IPS DF 6.9 (cell line): ENCODE measurements at regions not wholly inside any gene's neighbourhood (a gene's known extent, or its start where the extent isn't known, plus 50 kb on each side); places are given as distances from the start of the nearest gene placed in this dataset.

Source experiments
- DNase-seq: peaks from one replicate; pipeline ENCODE4 v3.0.0-alpha.2; 2013; ENCODE audit warnings: low read depth, low spot score
- H3K27ac ChIP-seq: one replicate; pipeline ENCODE4 v1.5.1; 2013; ENCODE audit warnings: low read length, control low read depth
- H3K27me3 ChIP-seq: 2 replicates; pipeline ENCODE4 v1.6.1; 2013; ENCODE audit warnings: mild to moderate bottlenecking, low read length; ENCODE audit not compliant: control insufficient read depth, insufficient read depth
- H3K36me3 ChIP-seq: 2 replicates; pipeline ENCODE4 v1.6.1; 2013; ENCODE audit warnings: low read length; ENCODE audit not compliant: control insufficient read depth, insufficient read depth
- H3K4me1 ChIP-seq: 2 replicates; pipeline ENCODE4 v1.6.1; 2013; ENCODE audit warnings: low read length; ENCODE audit not compliant: control insufficient read depth, insufficient read depth
- H3K4me3 ChIP-seq: 2 replicates; pipeline ENCODE4 v1.5.1; 2013; ENCODE audit warnings: mild to moderate bottlenecking, low read length
- H3K9me3 ChIP-seq: 2 replicates; pipeline ENCODE4 v1.6.1; 2013; ENCODE audit warnings: low read length, inconsistent platforms; ENCODE audit not compliant: control insufficient read depth, insufficient read depth
- WGBS: extraction: QIAGEN DNeasy Blood & Tissue Kit; methylation state at CpG from one replicate; pipeline ENCODE4 v1.1.7; 2013; ENCODE audit warnings: mixed read lengths, missing lambda C conversion rate; ENCODE audit not compliant: insufficient read length, insufficient coverage; 5-methylcytosine and 5-hydroxymethylcytosine counted together

DNA sequence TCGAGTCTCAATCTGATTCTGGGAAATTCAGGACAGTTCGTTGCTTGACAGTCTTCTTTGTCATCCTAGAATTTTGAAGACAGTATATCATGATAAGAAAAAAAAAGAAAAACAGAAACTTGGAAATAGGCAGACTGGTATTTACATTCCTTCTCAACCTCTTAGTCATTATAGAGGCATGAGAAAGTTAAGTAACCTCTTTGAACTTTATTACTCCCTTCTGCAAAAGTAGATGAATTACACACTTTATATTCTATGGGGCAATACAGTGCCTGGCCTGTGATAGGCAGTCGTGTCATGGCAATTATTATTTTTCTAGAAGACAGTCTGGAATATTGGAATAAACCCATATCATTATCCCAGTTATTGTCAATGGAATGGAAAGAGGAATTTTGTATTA, 828.9 kb downstream of the TLR4 start:
- H3K27me3 ChIP-seq, result no peaks in the 10 kb centered on the region
- no CpG with 5 or more reads among the region's 3 CpGs for WGBS
- H3K4me3 ChIP-seq, result no peak overlapping the region
- no peaks in the 10 kb centered on the region for H3K9me3 ChIP-seq
- H3K4me1 ChIP-seq, result no peaks in the 10 kb centered on the region
- no peaks in the 10 kb centered on the region for H3K36me3 ChIP-seq
- no peak overlapping the region for H3K27ac ChIP-seq
- DNase-seq, result no peak

DNA sequence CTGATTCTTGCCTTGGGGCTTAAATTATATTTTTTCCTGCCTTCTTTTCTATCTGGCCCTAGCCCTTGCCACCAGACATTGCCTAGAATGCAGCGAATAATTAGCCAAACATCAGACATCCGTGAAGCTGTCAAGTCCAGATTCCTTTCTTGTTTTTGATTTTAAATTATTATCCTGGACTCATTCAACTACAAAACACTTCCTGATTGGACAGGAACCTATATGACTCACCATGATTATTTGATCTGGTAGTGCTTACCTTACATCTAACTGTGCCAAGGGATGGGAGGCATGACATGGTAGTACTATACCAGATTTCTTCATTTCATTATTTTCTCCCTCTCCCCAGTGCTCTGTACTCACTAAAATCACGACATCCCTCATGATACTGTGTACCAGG, 829.6 kb downstream of the TLR4 start:
- DNase-seq, result no peak
- Histone ChIP-seq H3K4me1 (no peaks in the 10 kb centered on the region), H3K36me3 (no peaks in the 10 kb centered on the region), H3K27ac (no peak overlapping the region), H3K4me3 (no peak overlapping the region), H3K27me3 (no peaks in the 10 kb centered on the region), H3K9me3 (no peaks in the 10 kb centered on the region)
- WGBS, result no CpG with 5 or more reads among the region's 3 CpGs

DNA sequence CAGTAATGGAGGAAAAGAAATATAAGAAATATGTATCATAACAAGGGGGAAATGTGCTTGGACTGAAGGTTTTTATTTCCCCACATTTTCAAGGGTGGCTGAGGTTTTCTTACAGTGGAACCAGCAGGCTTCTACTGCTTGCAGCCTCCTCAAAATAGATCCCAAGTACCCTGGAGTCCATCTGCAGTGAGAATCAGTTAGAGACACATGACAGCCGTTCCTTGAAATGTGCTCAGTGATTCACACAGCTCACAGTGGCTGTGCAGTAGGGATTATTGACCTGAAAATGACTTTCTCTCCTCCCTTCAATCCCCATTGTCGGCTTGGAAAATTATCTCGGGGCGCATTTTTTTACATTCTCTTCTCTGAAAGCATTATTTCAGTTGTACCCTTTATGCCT, 832.0 kb downstream of the TLR4 start:
- H3K4me1 ChIP-seq, result no peaks in the 10 kb centered on the region
- H3K27ac ChIP-seq, result no peak overlapping the region
- DNase-seq, result no peak
- no peak overlapping the region for H3K4me3 ChIP-seq
- no peaks in the 10 kb centered on the region for H3K9me3 ChIP-seq
- H3K36me3 ChIP-seq, result no peaks in the 10 kb centered on the region
- WGBS, result no CpG with 5 or more reads among the region's 4 CpGs
- H3K27me3 ChIP-seq, result no peaks in the 10 kb centered on the region

DNA sequence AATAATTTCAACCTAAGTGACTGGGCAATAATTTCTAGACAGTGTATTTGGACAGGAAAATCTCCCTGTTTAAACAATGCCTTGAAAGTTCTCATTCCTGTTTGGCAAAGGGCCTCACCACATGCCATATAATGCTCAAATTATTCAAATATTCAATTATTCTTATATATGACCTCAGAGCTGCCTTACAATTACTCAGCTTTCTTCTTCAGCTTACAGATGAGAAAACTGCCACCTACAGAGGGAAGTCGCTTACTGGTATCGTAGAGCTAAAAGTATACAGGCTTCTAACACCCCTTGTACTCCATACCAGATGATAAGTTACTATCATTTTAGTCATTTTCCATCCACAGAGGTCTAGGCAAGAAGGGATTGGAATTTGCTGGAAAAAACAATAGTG, 830.3 kb downstream of the BRINP1 start:
- H3K4me3 ChIP-seq, result no peak overlapping the region
- no peaks in the 10 kb centered on the region for H3K27me3 ChIP-seq
- H3K4me1 ChIP-seq, result no peaks in the 10 kb centered on the region
- DNase-seq, result no peak
- no peaks in the 10 kb centered on the region for H3K9me3 ChIP-seq
- no peak overlapping the region for H3K27ac ChIP-seq
- WGBS, result no CpG with 5 or more reads among the region's 2 CpGs
- H3K36me3 ChIP-seq, result no peaks in the 10 kb centered on the region

DNA sequence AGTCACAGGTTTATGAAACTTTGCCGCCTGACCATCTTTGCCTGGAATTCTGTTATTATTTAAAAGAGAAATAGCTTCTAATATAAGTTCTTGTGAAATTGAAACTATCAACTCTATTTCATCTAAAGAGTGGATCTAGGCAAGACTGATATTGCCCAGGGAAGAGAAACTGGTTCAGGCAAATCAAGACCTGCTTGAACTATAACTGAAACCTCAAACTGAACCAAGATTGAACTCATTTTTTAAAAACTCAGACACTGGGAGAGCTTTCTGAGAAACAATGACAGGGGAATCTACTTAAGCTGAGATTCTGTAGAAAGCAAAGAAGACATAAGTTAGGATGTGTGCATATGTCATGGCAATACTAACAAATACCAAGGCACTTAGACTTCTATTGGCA, 815.8 kb downstream of the BRINP1 start:
- DNase-seq, result no peak
- Histone ChIP-seq H3K4me1 (no peaks in the 10 kb centered on the region), H3K36me3 (no peaks in the 10 kb centered on the region), H3K4me3 (no peak overlapping the region), H3K9me3 (no peaks in the 10 kb centered on the region), H3K27ac (no peak overlapping the region), H3K27me3 (no peaks in the 10 kb centered on the region)
- no CpG with 5 or more reads among the region's 1 CpG for WGBS

DNA sequence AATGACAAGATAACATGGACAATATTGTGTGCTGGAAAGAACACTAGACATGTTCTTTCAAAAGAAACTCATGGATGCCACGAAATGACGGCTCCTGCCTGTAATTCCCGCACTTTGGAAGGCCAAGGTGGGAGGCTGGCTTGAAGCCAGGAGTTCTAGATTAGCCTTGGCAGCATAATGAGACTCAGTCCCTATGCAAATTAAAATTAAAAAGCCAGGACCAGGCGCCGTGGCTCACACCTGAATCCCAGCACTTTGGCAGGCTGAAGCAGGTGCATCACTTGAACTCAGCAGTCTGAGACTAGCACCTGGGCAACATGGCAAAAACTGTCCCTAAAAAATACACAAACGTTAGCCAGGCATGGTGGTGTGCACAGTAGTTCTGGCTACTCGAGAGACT, 814.2 kb downstream of the BRINP1 start:
- Histone ChIP-seq H3K36me3 (no peaks in the 10 kb centered on the region), H3K4me1 (no peaks in the 10 kb centered on the region), H3K9me3 (no peaks in the 10 kb centered on the region), H3K4me3 (no peak overlapping the region), H3K27ac (no peak overlapping the region), H3K27me3 (no peaks in the 10 kb centered on the region)
- WGBS, result no CpG with 5 or more reads among the region's 7 CpGs
- DNase-seq, result no peak

DNA sequence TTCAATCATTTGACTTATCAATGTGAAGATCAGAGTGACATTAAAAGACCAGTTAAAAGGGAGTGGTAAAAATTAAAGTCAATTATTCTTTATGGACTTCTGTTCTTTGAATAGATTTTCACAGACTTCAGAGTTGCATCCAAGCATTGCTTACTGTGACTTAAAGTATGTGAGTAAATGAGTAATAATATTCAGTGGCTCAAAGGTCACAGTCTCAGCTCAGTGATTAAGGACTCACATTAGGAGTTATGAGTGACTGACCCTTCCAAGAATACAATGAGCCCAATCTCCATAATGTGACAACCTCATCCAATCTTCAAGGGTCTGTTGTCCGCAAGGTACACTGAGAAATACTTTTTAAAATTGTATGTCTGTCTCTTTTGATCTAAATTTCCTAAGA, 811.2 kb downstream of the BRINP1 start:
- Histone ChIP-seq H3K4me1 (no peaks in the 10 kb centered on the region), H3K27me3 (no peaks in the 10 kb centered on the region), H3K36me3 (no peaks in the 10 kb centered on the region), H3K9me3 (no peaks in the 10 kb centered on the region), H3K4me3 (no peak overlapping the region), H3K27ac (no peak overlapping the region)
- no peak for DNase-seq
- WGBS, result no CpG with 5 or more reads among the region's 1 CpG

DNA sequence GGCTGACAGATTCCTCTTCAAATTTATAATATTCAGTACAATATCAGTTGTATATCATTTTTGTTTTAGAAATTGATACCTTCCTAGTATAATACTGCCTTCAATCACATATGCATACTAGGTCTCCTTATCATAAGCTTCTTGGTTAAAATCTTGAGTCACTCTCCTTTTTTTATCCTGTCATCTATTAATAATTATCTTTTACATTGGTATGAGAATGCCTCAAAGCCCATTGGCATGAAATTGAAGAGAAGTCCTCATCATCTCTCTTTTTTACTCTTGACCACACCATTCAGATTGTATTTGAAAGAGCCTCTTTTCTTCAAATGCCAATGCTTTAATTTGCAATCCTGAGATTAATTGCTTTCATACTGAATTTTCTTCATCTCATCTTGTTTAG, 810.3 kb downstream of the BRINP1 start:
- Histone ChIP-seq H3K27me3 (no peaks in the 10 kb centered on the region), H3K4me1 (no peaks in the 10 kb centered on the region), H3K36me3 (no peaks in the 10 kb centered on the region), H3K4me3 (no peak overlapping the region), H3K9me3 (no peaks in the 10 kb centered on the region), H3K27ac (no peak overlapping the region)
- DNase-seq, result no peak

DNA sequence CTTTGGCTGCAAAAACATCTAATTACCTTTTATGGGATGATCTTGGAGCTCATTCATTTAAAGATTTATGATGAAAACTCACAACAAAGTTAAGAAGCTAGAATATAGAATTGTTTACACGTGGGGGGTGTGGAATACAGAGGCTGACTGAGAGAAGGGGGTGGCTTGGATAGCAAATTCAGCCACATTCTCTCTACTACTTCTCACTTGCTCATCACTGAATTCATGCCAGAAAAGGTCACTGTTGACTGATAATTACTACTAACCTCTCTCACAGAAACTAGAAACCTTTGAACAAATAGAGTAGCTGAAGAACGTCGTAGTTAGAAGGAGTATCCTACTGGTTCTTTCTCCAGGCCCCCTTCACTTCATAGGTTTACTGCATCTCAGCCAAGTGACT, 808.2 kb downstream of the BRINP1 start:
- Histone ChIP-seq H3K36me3 (no peaks in the 10 kb centered on the region), H3K9me3 (no peaks in the 10 kb centered on the region), H3K4me3 (no peak overlapping the region), H3K27me3 (no peaks in the 10 kb centered on the region; the same call in 1 of the 2 replicates), H3K4me1 (no peaks in the 10 kb centered on the region), H3K27ac (no peak overlapping the region)
- DNase-seq, result no peak
- WGBS, result no CpG with 5 or more reads among the region's 3 CpGs

DNA sequence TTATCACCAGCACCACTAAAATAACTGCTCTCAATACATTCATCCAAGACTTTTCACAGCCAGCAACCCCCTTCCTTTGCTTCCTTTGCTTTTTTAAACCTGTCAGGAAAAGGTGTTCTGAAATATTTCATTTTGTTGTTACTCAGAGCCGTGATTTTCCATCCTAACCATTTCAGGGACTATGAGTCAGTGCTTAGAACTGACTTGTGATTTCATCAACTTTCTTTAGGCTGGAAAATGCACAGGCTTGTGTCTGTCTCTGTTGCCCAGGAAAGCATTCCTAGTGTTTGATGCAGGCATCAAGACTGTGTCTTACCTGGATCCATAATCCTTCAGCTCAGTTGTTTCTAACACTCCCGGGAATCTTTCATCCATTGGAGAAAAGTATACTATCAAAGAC, 805.6 kb downstream of the BRINP1 start:
- H3K4me3 ChIP-seq, result no peak overlapping the region
- WGBS, result no CpG with 5 or more reads among the region's 2 CpGs
- no peaks in the 10 kb centered on the region; the same call in 1 of the 2 replicates for H3K27me3 ChIP-seq
- no peaks in the 10 kb centered on the region for H3K9me3 ChIP-seq
- DNase-seq, result no peak
- H3K27ac ChIP-seq, result no peak overlapping the region
- H3K36me3 ChIP-seq, result no peaks in the 10 kb centered on the region
- no peaks in the 10 kb centered on the region for H3K4me1 ChIP-seq

DNA sequence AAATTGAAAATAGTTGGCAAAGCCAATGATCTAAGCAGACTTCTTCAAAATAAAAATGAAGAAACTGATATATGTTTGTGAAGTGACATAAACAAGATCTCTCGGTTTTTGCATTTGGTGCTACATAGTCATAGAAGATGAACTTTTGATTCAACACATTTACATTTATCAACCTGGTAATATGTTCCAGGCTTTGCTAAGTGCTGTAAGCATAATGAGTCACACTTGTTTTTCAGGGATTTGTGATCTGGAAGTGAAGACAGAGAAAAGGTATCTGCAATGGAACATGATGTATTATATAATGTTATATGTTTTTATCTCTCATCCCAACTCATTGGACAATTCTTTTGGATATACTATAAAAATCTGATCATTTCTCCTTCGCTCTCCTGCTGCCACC, 801.4 kb downstream of the BRINP1 start:
- H3K9me3 ChIP-seq, result no peaks in the 10 kb centered on the region
- no peak overlapping the region for H3K4me3 ChIP-seq
- WGBS, result no CpG with 5 or more reads among the region's 2 CpGs
- H3K27ac ChIP-seq, result no peak overlapping the region
- DNase-seq, result no peak
- H3K36me3 ChIP-seq, result no peaks in the 10 kb centered on the region
- no peaks in the 10 kb centered on the region for H3K4me1 ChIP-seq
- H3K27me3 ChIP-seq, result no peaks in the 10 kb centered on the region; the same call in 1 of the 2 replicates
